H1 (cell line): ENCODE measurements at regions not wholly inside any gene's neighbourhood (a gene's known extent, or its start where the extent isn't known, plus 50 kb on each side); places are given as distances from the start of the nearest gene placed in this dataset.

Source experiments
- CTCF ChIA-PET: fragments of 300-600 bp; sonication (Branson Sonifier 250); formaldehyde crosslinking; loops from one replicate; lab custom pipeline; 2021; ENCODE audit not compliant: partially characterized antibody; lab: Charles Lee
- POLR2A ChIA-PET: fragments of 300-600 bp; sonication (Branson Sonifier 250); formaldehyde crosslinking; loops from one replicate; lab custom pipeline; 2021; ENCODE audit warnings: inconsistent platforms; ENCODE audit not compliant: partially characterized antibody; lab: Charles Lee
- DNase-seq, 2 experiments: peaks; one replicate each; pipeline versions ENCODE4 v3.0.0 to v3.0.0-alpha.2; 2010 to 2022; ENCODE audit warnings: low spot score in 2 of 2, low read depth in 1 of 2, mixed read lengths in 1 of 2
- FAIRE-seq: peaks from 2 replicates; lab custom pipeline; 2011; peaks lifted over from hg19 to GRCh38; lab: Jason Lieb, UNC
- H2AFZ ChIP-seq: 2 replicates; pipeline ENCODE4 v1.8.1; 2012; ENCODE audit warnings: low read length, inconsistent platforms
- H2AK5ac ChIP-seq: 2 replicates; pipeline ENCODE4 v1.6.1; 2013; ENCODE audit warnings: low read depth, low read length
- H2BK120ac ChIP-seq: replicated peaks from 2 replicates; pipeline ENCODE3; 2013; ENCODE audit warnings: low read depth, low read length, inconsistent platforms
- H2BK12ac ChIP-seq: 2 replicates; pipeline ENCODE4 v1.6.1; 2013; ENCODE audit warnings: low read depth, low read length
- H2BK15ac ChIP-seq: 2 replicates; pipeline ENCODE4 v1.6.1; 2013; ENCODE audit warnings: low read length
- H2BK20ac ChIP-seq: 2 replicates; pipeline ENCODE4 v1.6.1; 2013; ENCODE audit warnings: low read length
- H2BK5ac ChIP-seq: 2 replicates; pipeline ENCODE4 v1.6.1; 2013; ENCODE audit warnings: low read depth, low read length
- H3K14ac ChIP-seq: 2 replicates; pipeline ENCODE4 v1.6.1; 2013; ENCODE audit warnings: inconsistent platforms; ENCODE audit not compliant: insufficient read length
- H3K18ac ChIP-seq: 2 replicates; pipeline ENCODE4 v1.6.1; 2013; ENCODE audit warnings: low read length; ENCODE audit errors: extremely low read depth
- H3K23ac ChIP-seq: 2 replicates; pipeline ENCODE4 v1.6.1; 2013; ENCODE audit warnings: inconsistent platforms; ENCODE audit not compliant: insufficient read length
- H3K23me2 ChIP-seq: 2 replicates; pipeline ENCODE4 v1.6.1; 2013; ENCODE audit warnings: low read depth, low read length
- H3K27ac ChIP-seq: 2 replicates; pipeline ENCODE4 v1.6.1; 2011; ENCODE audit warnings: low read depth, low read length, inconsistent platforms
- H3K27me3 ChIP-seq, 4 experiments: replicated peaks in 1 of 4; 1 replicate in 1 of 4; 2 replicates in 3 of 4; pipeline versions ENCODE4 v1.6.1 to v1.8.1; 2011 to 2013; ENCODE audit warnings: low read length in 3 of 4, mild to moderate bottlenecking in 3 of 4, inconsistent platforms in 2 of 4, mixed read lengths in 2 of 4, moderate library complexity in 1 of 4; ENCODE audit not compliant: control insufficient read depth in 3 of 4, insufficient read depth in 3 of 4; ENCODE audit errors: extremely low read depth in 1 of 4
- H3K36me3 ChIP-seq, 4 experiments: 2 replicates each; pipeline versions ENCODE4 v1.6.1 to v1.8.1; 2011 to 2013; ENCODE audit warnings: mild to moderate bottlenecking in 4 of 4, low read length in 3 of 4, moderate library complexity in 2 of 4, control low read depth in 1 of 4, inconsistent platforms in 1 of 4; ENCODE audit not compliant: insufficient read depth in 4 of 4, control insufficient read depth in 2 of 4
- H3K4ac ChIP-seq: replicated peaks from 2 replicates; pipeline ENCODE3; 2013; ENCODE audit warnings: low read length, low read depth, mixed read lengths, inconsistent platforms; ENCODE audit not compliant: insufficient read length
- H3K4me1 ChIP-seq, 4 experiments: replicated peaks in 1 of 4; 1 replicate in 1 of 4; 2 replicates in 3 of 4; pipeline versions ENCODE4 v1.6.1 to v1.8.1; 2011 to 2013; ENCODE audit warnings: low read length in 3 of 4, inconsistent platforms in 2 of 4, mixed read lengths in 1 of 4; ENCODE audit not compliant: insufficient read depth in 4 of 4, control insufficient read depth in 3 of 4
- H3K4me2 ChIP-seq, 2 experiments: 2 replicates each; pipeline versions ENCODE4 v1.6.1 to v1.8.1; 2011 to 2013; ENCODE audit warnings: low read depth in 2 of 2, low read length in 2 of 2, control low read depth in 1 of 2, inconsistent platforms in 1 of 2, mild to moderate bottlenecking in 1 of 2; ENCODE audit not compliant: insufficient read depth in 1 of 2
- H3K4me3 ChIP-seq, 4 experiments: fragments of 200-600, 300-600 bp in 1 of 4; sonication (generic), shearing (Covaris generic), sonication (Bioruptor Twin) in 1 of 4; 2 replicates each; pipeline versions ENCODE4 v1.5.1 to v1.8.1; 2011 to 2016; ENCODE audit warnings: low read length in 4 of 4, low read depth in 3 of 4, control low read depth in 2 of 4, inconsistent platforms in 2 of 4, mild to moderate bottlenecking in 2 of 4, mixed read lengths in 1 of 4, moderate library complexity in 1 of 4; ENCODE audit not compliant: insufficient read depth in 2 of 4; ENCODE audit errors: extremely low read depth in 1 of 4
- H3K56ac ChIP-seq: replicated peaks from 2 replicates; pipeline ENCODE3; 2013; ENCODE audit warnings: low read depth, mild to moderate bottlenecking, mixed read lengths, low read length, inconsistent platforms; ENCODE audit not compliant: insufficient read length
- H3K79me1 ChIP-seq: 2 replicates; pipeline ENCODE4 v1.6.1; 2013; ENCODE audit warnings: low read depth, low read length, control low read depth
- H3K79me2 ChIP-seq, 2 experiments: 2 replicates each; pipeline versions ENCODE4 v1.6.1 to v1.8.1; 2012 to 2013; ENCODE audit warnings: low read length in 2 of 2, mild to moderate bottlenecking in 2 of 2, inconsistent platforms in 1 of 2; ENCODE audit not compliant: insufficient read depth in 2 of 2, control insufficient read depth in 1 of 2
- H3K9ac ChIP-seq, 4 experiments: replicated peaks in 1 of 4; 1 replicate in 1 of 4; 2 replicates in 3 of 4; pipeline versions ENCODE4 v1.6.1 to v1.8.1; 2011 to 2013; ENCODE audit warnings: low read depth in 3 of 4, low read length in 3 of 4, control low read depth in 2 of 4, mild to moderate bottlenecking in 2 of 4, moderate library complexity in 2 of 4, inconsistent platforms in 1 of 4; ENCODE audit errors: extremely low read depth in 1 of 4
- H3K9me3 ChIP-seq, 2 experiments: 2 replicates each; pipeline versions ENCODE4 v1.6.1 to v1.8.1; 2012 to 2013; ENCODE audit warnings: mild to moderate bottlenecking in 2 of 2, moderate library complexity in 2 of 2, control low read depth in 1 of 2, inconsistent platforms in 1 of 2, low read depth in 1 of 2, low read length in 1 of 2, mixed read lengths in 1 of 2; ENCODE audit not compliant: insufficient read depth in 2 of 2
- H4K20me1 ChIP-seq, 2 experiments: replicated peaks in 1 of 2; 2 replicates each; pipeline versions ENCODE3 to v1.8.1; 2011 to 2013; ENCODE audit warnings: inconsistent platforms in 2 of 2, low read length in 2 of 2, mild to moderate bottlenecking in 1 of 2; ENCODE audit not compliant: insufficient read depth in 2 of 2, control insufficient read depth in 1 of 2
- H4K5ac ChIP-seq: 2 replicates; pipeline ENCODE4 v1.6.1; 2013; ENCODE audit warnings: low read length, low read depth, mixed read lengths, inconsistent platforms; ENCODE audit not compliant: insufficient read length
- H4K8ac ChIP-seq: 2 replicates; pipeline ENCODE4 v1.8.0; 2013; ENCODE audit warnings: mild to moderate bottlenecking, moderate library complexity, low read length, inconsistent platforms; ENCODE audit not compliant: insufficient read depth; ENCODE audit errors: extremely low read depth
- H4K91ac ChIP-seq: replicated peaks from 2 replicates; pipeline ENCODE3; 2013; ENCODE audit warnings: low read length, mixed read lengths, inconsistent platforms; ENCODE audit not compliant: insufficient read length
- CBX8 ChIP-seq: fragments of 300-800, 300-1000 bp; sonication (generic); IDR thresholded peaks from 2 replicates; pipeline ENCODE4 v1.7.1; 2016; ENCODE audit warnings: low read depth, low read length, borderline replicate concordance
- EP300 ChIP-seq, 2 experiments: IDR thresholded peaks; 1 replicate in 1 of 2; 2 replicates in 1 of 2; pipeline ENCODE4 v1.6.1; 2011 to 2012; ENCODE audit warnings: low read depth in 2 of 2, low read length in 2 of 2, mild to moderate bottlenecking in 2 of 2, borderline replicate concordance in 1 of 2, inconsistent platforms in 1 of 2, moderate library complexity in 1 of 2
- RXRA ChIP-seq: IDR thresholded peaks from 2 replicates; pipeline ENCODE4 v1.6.1; 2011; ENCODE audit warnings: low read depth, mild to moderate bottlenecking, low read length, moderate library complexity; ENCODE audit not compliant: insufficient read depth
- SP1 ChIP-seq: IDR thresholded peaks from 2 replicates; pipeline ENCODE4 v1.6.1; 2011; ENCODE audit warnings: low read depth, low read length
- WGBS, 2 experiments: shearing (Covaris generic) in 1 of 2; methylation state at CpG; one replicate each; pipeline versions ENCODE4 v1.1.6 to v1.1.7; 2013 to 2015; ENCODE audit warnings: low lambda C conversion rate in 2 of 2, mixed read lengths in 2 of 2, inconsistent platforms in 1 of 2, low coverage in 1 of 2, missing lambda C conversion rate in 1 of 2; ENCODE audit not compliant: insufficient replicate concordance in 2 of 2, insufficient coverage in 1 of 2, insufficient read length in 1 of 2; ENCODE audit errors: extremely low coverage in 1 of 2, missing lambda C conversion rate in 1 of 2; 5-methylcytosine and 5-hydroxymethylcytosine counted together

GRCh38 chr16:64589836-64590235, 532.0 kb downstream of the CDH11 start:
- H3K18ac ChIP-seq = no peak overlapping the region
- no peak overlapping the region for H3K14ac ChIP-seq
- no peak overlapping the region for H2BK12ac ChIP-seq
- H3K4me2 ChIP-seq = no peak overlapping the region
- H3K36me3 ChIP-seq = no peaks in the 10 kb centered on the region
- TF ChIP-seq CBX8 = no peak
- no peak for TF ChIP-seq RXRA
- no peak for TF ChIP-seq SP1
- TF ChIP-seq EP300 (IDR thresholded peaks at IDR 0.05; ENCODE audit: borderline replicate concordance in 1 of 2, low read depth in 2 of 2, low read length in 2 of 2) = no peak
- no peak overlapping the region for H2BK15ac ChIP-seq
- H3K79me2 ChIP-seq = no peaks in the 10 kb centered on the region
- DNase-seq (no peak), FAIRE-seq (no peak)
- no peak overlapping the region for H3K56ac ChIP-seq
- no peak overlapping the region for H4K8ac ChIP-seq
- H2BK20ac ChIP-seq = no peak overlapping the region
- H2AK5ac ChIP-seq = no peak overlapping the region
- no peak overlapping the region for H2BK120ac ChIP-seq
- no peak overlapping the region for H2AFZ ChIP-seq
- H3K23me2 ChIP-seq = no peaks in the 10 kb centered on the region
- H2BK5ac ChIP-seq = no peak overlapping the region
- H3K4me1 ChIP-seq = no peaks in the 10 kb centered on the region
- H3K9me3 ChIP-seq = 0 out of 4 replicates have a peak, but pooled peaks cover 0 to 2% of the 10 kb centered on the region in 2 experiments
- ChIA-PET CTCF (no interaction called here), POLR2A (no interaction called here)
- H3K27ac ChIP-seq = no peak overlapping the region
- no peak overlapping the region for H3K23ac ChIP-seq
- H4K20me1 ChIP-seq = no peaks in the 10 kb centered on the region
- H4K5ac ChIP-seq = no peak overlapping the region
- H4K91ac ChIP-seq = no peak overlapping the region
- H3K4ac ChIP-seq = no peak overlapping the region
- H3K4me3 ChIP-seq = no peak overlapping the region
- WGBS, 2 experiments = 95% methylated on average over 5 of the region's 5 CpGs; no CpG with 5 or more reads in 1 of the 2 experiments
- no peaks in the 10 kb centered on the region for H3K79me1 ChIP-seq
- no peak overlapping the region for H3K9ac ChIP-seq
- H3K27me3 ChIP-seq = no peaks in the 10 kb centered on the region
